NT2/D1 (cell line): ENCODE measurements at regions not wholly inside any gene's neighbourhood (a gene's known extent, or its start where the extent isn't known, plus 50 kb on each side); places are given as distances from the start of the nearest gene placed in this dataset.

Experiments
- DNase-seq: peaks from one replicate; pipeline ENCODE4 v3.0.0-alpha.2; 2011; ENCODE audit warnings: low read depth, low spot score
- H3K27me3 ChIP-seq: 2 replicates; pipeline ENCODE4 v1.6.0; 2011; ENCODE audit warnings: mild to moderate bottlenecking; ENCODE audit not compliant: insufficient read length, insufficient read depth
- H3K36me3 ChIP-seq: 2 replicates; pipeline ENCODE4 v1.6.1; 2011; ENCODE audit warnings: mild to moderate bottlenecking, low read length, mixed read lengths; ENCODE audit not compliant: insufficient read depth, insufficient read length
- H3K4me1 ChIP-seq: 2 replicates; pipeline ENCODE4 v1.5.1; 2011; ENCODE audit not compliant: insufficient read depth, insufficient read length
- H3K4me3 ChIP-seq: 2 replicates; pipeline ENCODE4 v1.5.1; 2011; ENCODE audit warnings: low read depth; ENCODE audit not compliant: insufficient read length
- H3K9ac ChIP-seq: 2 replicates; pipeline ENCODE4 v1.6.0; 2011; ENCODE audit warnings: low read depth; ENCODE audit not compliant: insufficient read length
- H3K9me3 ChIP-seq: 2 replicates; pipeline ENCODE4 v1.5.1; 2011; ENCODE audit warnings: mild to moderate bottlenecking, low read length; ENCODE audit not compliant: insufficient read depth
- SUZ12 ChIP-seq: IDR thresholded peaks from 2 replicates; pipeline ENCODE4 v1.6.1; 2011; ENCODE audit not compliant: insufficient read length, insufficient read depth; ENCODE audit errors: extremely low read depth
- YY1 ChIP-seq: IDR thresholded peaks from 2 replicates; pipeline ENCODE4 v1.6.1; 2011; ENCODE audit not compliant: insufficient read length, insufficient read depth
- ZNF274 ChIP-seq: IDR thresholded peaks from 2 replicates; pipeline ENCODE4 v1.6.1; 2011; ENCODE audit warnings: mild to moderate bottlenecking, low read depth, low read length

DNA sequence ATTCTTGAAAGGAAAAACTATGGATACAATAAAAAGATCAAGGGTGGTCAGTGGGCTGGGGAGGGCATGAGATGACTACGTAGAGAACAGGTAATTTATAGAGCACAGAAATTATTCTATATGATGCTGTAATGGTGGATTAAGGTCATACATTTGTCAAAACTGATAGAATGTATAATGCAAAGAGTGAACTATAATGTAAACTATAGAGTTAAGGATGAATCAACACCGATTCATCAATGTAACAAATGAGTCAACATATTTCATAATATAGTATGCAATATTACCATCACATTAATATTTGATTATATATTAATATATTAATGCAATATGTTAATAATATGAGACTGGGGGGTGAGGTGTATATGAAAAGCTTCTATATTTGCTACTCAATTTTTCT lies 555.6 kb upstream of the POT1 start:
- H3K4me1 ChIP-seq = no peaks in the 10 kb centered on the region
- TF ChIP-seq YY1 (no peak), ZNF274 (no peak), SUZ12 (no peak)

DNA sequence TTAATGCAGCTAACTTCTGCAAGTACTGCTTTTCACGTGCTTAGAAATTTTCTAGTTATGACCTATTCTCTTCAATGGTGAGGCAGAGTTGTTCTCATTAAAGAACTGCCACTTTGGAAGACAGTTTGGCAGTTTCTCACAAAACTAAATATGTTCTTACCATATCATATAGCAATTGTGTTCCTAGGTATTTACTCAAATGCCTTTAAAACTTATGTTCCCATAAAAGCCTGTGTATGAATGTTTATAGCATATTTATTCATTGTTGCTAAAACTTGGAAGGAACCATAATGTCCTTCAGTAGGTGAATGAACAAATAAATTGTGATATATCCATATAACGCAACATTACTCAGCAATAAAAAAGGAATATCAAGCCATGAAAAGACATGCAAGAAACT lies 555.1 kb upstream of the POT1 start:
- DNase-seq = no peak
- no peak for TF ChIP-seq SUZ12
- no peak for TF ChIP-seq ZNF274
- no peak for TF ChIP-seq YY1
- no peak overlapping the region for H3K9ac ChIP-seq
- no peaks in the 10 kb centered on the region for H3K4me1 ChIP-seq
- no peaks in the 10 kb centered on the region for H3K9me3 ChIP-seq
- no peak overlapping the region for H3K4me3 ChIP-seq
- H3K36me3 ChIP-seq = no peaks in the 10 kb centered on the region
- no peaks in the 10 kb centered on the region for H3K27me3 ChIP-seq

More for the DNA sequence above, 555.6 kb upstream of the POT1 start:
- H3K36me3 ChIP-seq = no peaks in the 10 kb centered on the region
- H3K9me3 ChIP-seq = no peaks in the 10 kb centered on the region
- H3K4me3 ChIP-seq = no peak overlapping the region
- no peak overlapping the region for H3K9ac ChIP-seq
- no peak for DNase-seq
- no peaks in the 10 kb centered on the region for H3K27me3 ChIP-seq

DNA sequence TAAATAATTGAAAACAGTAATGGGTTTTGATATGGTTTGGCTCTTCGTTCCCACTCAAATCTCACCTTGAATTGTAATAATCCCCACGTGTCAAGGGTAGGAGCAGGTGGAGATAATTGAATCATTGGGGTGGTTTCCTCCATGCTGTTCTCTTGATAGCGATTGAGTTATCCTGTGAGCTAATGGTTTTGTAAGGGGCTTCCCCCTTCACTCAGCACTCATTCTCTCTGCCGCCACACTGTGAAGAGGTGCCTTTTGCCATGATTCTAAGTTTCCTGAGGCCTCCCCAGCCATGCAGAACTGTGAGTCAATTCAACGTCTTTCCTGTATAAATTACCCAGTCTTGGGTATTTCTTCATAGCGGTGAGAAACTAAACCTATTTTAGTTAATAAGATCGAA lies 551.7 kb upstream of the POT1 start:
- no peak for TF ChIP-seq ZNF274
- TF ChIP-seq SUZ12 = no peak
- no peak for TF ChIP-seq YY1
- no peaks in the 10 kb centered on the region for H3K36me3 ChIP-seq
- H3K9ac ChIP-seq = no peak overlapping the region
- H3K4me3 ChIP-seq = no peak overlapping the region
- no peaks in the 10 kb centered on the region for H3K27me3 ChIP-seq
- H3K4me1 ChIP-seq = no peaks in the 10 kb centered on the region
- no peak for DNase-seq
- H3K9me3 ChIP-seq = no peaks in the 10 kb centered on the region

DNA sequence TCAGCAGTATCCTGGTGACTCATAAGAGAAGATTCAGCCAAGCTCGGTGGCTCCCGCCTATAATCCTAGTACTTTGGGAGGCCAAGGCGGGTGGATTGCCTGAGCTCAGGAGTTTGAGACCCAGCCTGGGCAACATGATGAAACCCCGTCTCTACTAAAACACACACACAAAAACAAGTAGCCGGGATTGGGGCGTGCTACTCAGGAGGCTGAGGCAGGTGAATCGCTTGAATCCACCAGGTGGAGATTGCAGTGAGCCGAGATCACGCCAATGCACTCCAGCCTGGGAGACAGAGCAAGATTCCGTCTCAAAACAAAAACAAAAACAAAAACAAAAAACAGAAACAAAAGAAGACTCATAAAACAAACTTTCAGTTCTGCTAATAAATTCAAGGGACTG lies 551.1 kb upstream of the POT1 start:
- H3K4me3 ChIP-seq = no peak overlapping the region
- no peaks in the 10 kb centered on the region for H3K4me1 ChIP-seq
- no peak overlapping the region for H3K9ac ChIP-seq
- H3K27me3 ChIP-seq = no peaks in the 10 kb centered on the region
- no peaks in the 10 kb centered on the region for H3K36me3 ChIP-seq
- TF ChIP-seq SUZ12 = no peak
- no peak for TF ChIP-seq YY1
- TF ChIP-seq ZNF274 = no peak
- DNase-seq = no peak
- H3K9me3 ChIP-seq = no peaks in the 10 kb centered on the region

DNA sequence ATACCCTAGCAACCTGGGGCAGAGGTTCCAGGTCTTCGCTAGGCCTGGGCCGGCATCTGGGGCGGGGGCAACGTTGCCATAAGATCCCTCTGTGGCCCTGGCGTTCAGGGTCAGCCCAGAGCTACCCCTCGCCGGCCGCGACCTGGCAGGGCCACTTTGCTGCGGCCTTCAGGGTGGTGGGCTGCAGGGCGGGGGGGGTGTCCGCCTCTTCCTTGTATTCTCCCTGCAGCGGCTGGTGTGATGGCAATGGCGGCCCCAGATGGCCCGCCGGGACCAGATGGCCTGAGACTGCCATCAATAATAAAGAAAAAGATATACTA lies 539.2 kb upstream of the POT1 start:
- no peaks in the 10 kb centered on the region for H3K9me3 ChIP-seq
- DNase-seq = no peak
- TF ChIP-seq ZNF274 = no peak
- no peak for TF ChIP-seq SUZ12
- TF ChIP-seq YY1 = no peak
- no peaks in the 10 kb centered on the region for H3K4me1 ChIP-seq
- H3K36me3 ChIP-seq = no peaks in the 10 kb centered on the region
- no peaks in the 10 kb centered on the region for H3K27me3 ChIP-seq
- no peak overlapping the region for H3K9ac ChIP-seq
- no peak overlapping the region for H3K4me3 ChIP-seq

DNA sequence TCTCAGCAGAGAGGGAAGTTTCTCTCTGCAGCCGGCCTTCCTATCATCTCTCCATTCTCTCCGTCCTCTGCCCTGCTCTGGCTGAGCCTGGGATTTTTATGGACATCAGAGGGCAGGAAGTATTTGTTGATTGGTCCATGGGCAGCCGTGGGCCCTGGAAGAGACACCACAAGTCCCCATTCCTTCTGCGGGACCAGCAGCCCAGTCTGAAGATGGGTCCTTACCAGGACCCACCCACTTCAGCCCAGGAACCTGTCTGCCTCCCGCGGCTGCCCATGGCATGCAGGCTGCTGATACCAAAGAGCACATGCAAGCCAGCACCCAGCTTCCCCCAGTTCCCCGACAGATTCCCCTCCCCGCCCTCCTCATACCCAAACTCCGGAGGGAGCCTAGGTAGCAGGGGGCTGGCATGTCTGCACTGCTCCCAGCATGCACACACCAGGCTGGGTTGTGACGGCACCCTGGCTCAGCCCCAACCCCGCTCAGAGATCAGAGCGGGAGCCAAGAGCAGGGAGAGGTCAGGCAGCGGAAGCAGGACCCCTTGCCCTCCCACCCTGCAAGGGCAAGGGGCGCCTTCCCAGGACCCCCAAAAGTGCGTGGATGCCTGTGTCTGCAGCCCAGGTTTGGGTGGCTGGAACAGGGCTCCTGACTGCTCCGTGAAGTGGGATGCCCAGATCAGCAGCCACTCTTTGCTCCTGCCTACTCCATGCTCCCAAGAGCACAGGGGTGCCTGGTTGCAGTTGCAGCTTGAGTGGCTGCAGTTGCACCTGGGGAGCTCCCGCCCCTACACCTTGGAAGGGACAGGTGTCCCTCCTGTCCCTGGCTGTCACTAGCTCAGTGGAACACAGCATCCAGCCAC lies 538.6 kb upstream of the POT1 start:
- Histone ChIP-seq H3K9me3 (no peaks in the 10 kb centered on the region), H3K4me1 (no peaks in the 10 kb centered on the region), H3K27me3 (no peaks in the 10 kb centered on the region), H3K4me3 (no peak overlapping the region), H3K36me3 (no peaks in the 10 kb centered on the region), H3K9ac (no peak overlapping the region)
- TF ChIP-seq YY1 (no peak), ZNF274 (no peak), SUZ12 (no peak)
- DNase-seq = no peak

DNA sequence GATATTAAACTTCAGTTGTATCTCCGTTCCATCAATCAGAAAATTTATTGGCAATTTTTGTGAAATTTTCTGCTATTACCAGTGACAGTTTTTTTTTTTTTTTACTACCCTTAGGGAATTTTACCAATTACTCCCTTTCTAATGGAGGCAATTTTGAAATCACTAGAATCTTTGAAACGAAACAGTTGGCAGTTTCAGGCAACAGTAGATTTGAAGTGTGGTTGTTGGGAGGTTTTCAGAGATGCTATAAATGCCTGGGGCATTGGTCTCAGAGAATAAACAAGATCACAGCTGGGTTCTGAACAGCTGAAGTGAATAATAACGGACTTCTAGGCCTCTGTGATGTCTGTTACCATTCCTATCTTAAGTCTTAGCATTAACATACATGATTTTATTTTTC lies 535.9 kb upstream of the POT1 start:
- Histone ChIP-seq H3K27me3 (no peaks in the 10 kb centered on the region), H3K9ac (no peak overlapping the region), H3K36me3 (no peaks in the 10 kb centered on the region), H3K4me1 (no peaks in the 10 kb centered on the region), H3K9me3 (no peaks in the 10 kb centered on the region), H3K4me3 (no peak overlapping the region)
- no peak for DNase-seq
- no peak for TF ChIP-seq YY1
- TF ChIP-seq SUZ12 = no peak
- TF ChIP-seq ZNF274 = no peak
